Activated naive CD8-positive, alpha-beta T cell treated with anti-CD3 and anti-CD28 coated beads, Interleukin-2, amount 10 ng/mL, durations not matched to agents 7 days and 5 days (primary cell): ENCODE measurements at regions not wholly inside any gene's neighbourhood (a gene's known extent, or its start where the extent isn't known, plus 50 kb on each side); places are given as distances from the start of the nearest gene placed in this dataset.

Experiments
- ATAC-seq: fragments of 150-1000 bp; cut with Tn5 transposase; one replicate; pipeline ENCODE4 v1.10.0; 2021; ENCODE audit warnings: low read depth, moderate library complexity
- POLR2A ChIA-PET: fragments of 350-600 bp; sonication (Branson Sonifier 250); formaldehyde crosslinking; loops from one replicate; lab custom pipeline; 2021; ENCODE audit warnings: antibody characterized with exemption; lab: Charles Lee
- DNase-seq: peaks from one replicate; pipeline ENCODE4 v3.0.0; 2021
- H3K27ac Mint-ChIP-seq: one replicate; pipeline ENCODE4 v1.8.0; 2022; ENCODE audit warnings: mild to moderate bottlenecking, mixed read lengths
- H3K27me3 Mint-ChIP-seq: one replicate; pipeline ENCODE4 v1.8.0; 2022; ENCODE audit warnings: mild to moderate bottlenecking, moderate library complexity, mixed read lengths
- H3K36me3 Mint-ChIP-seq: one replicate; pipeline ENCODE4 v1.8.0; 2021; ENCODE audit warnings: mild to moderate bottlenecking, mixed read lengths
- H3K4me1 Mint-ChIP-seq: one replicate; pipeline ENCODE4 v1.8.0; 2021; ENCODE audit warnings: mixed read lengths
- H3K4me3 Mint-ChIP-seq: one replicate; pipeline ENCODE4 v1.8.0; 2022; ENCODE audit warnings: mild to moderate bottlenecking, moderate library complexity, mixed read lengths
- H3K9me3 Mint-ChIP-seq: one replicate; pipeline ENCODE4 v1.8.0; 2021; ENCODE audit warnings: mixed read lengths

GRCh38 chr9:87278971-87279733 is 218.5 kb upstream of the DAPK1 start:
- Mint-ChIP-seq H3K4me1 (no peaks in the 10 kb centered on the region), H3K36me3 (no peaks in the 10 kb centered on the region), H3K27ac (no peak overlapping the region), H3K27me3 (peaks cover 4% of the 10 kb centered on the region), H3K4me3 (no peak overlapping the region), H3K9me3 (peaks cover 2% of the 10 kb centered on the region)
- ATAC-seq (no peak), DNase-seq (no peak)
- POLR2A ChIA-PET, result no interaction called here

- H3K9me3 Mint-ChIP-seq, result peaks cover 2% of the 10 kb centered on the region
- DNase-seq, result no peak
- H3K27me3 Mint-ChIP-seq, result peaks cover 4% of the 10 kb centered on the region
- H3K4me3 Mint-ChIP-seq, result no peak overlapping the region
- ATAC-seq, result no peak
- H3K36me3 Mint-ChIP-seq, result no peaks in the 10 kb centered on the region
- H3K27ac Mint-ChIP-seq, result no peak overlapping the region
- no peaks in the 10 kb centered on the region for H3K4me1 Mint-ChIP-seq
- POLR2A ChIA-PET, result no interaction called here
Measured at GRCh38 chr9:87280421-87280820, 217.2 kb upstream of the DAPK1 start.

GRCh38 chr9:87282538-87282937 is 215.1 kb upstream of the DAPK1 start:
- H3K4me1 Mint-ChIP-seq, result no peaks in the 10 kb centered on the region
- H3K27me3 Mint-ChIP-seq, result peaks cover 8% of the 10 kb centered on the region
- no peak for DNase-seq
- POLR2A ChIA-PET, result no interaction called here
- H3K36me3 Mint-ChIP-seq, result no peaks in the 10 kb centered on the region
- no peak overlapping the region for H3K4me3 Mint-ChIP-seq
- peaks cover 2% of the 10 kb centered on the region for H3K9me3 Mint-ChIP-seq
- no peak for ATAC-seq
- no peak overlapping the region for H3K27ac Mint-ChIP-seq

- Mint-ChIP-seq H3K27ac (no peak overlapping the region), H3K4me1 (no peaks in the 10 kb centered on the region), H3K36me3 (no peaks in the 10 kb centered on the region), H3K27me3 (peaks cover 10% of the 10 kb centered on the region), H3K9me3 (peaks cover 2% of the 10 kb centered on the region), H3K4me3 (no peak overlapping the region)
- ATAC-seq, result no peak
- DNase-seq, result no peak
- POLR2A ChIA-PET, result no interaction called here
Measured at GRCh38 chr9:87283585-87283984, 214.1 kb upstream of the DAPK1 start.

- POLR2A ChIA-PET, result no interaction called here
- DNase-seq, result no peak
Measured at GRCh38 chr9:87285183-87285850, 212.3 kb upstream of the DAPK1 start.

GRCh38 chr9:87286506-87286905 is 211.2 kb upstream of the DAPK1 start:
- no peak overlapping the region for H3K27ac Mint-ChIP-seq
- POLR2A ChIA-PET, result no interaction called here

More at GRCh38 chr9:87285183-87285850, 212.3 kb upstream of the DAPK1 start:
- H3K4me1 Mint-ChIP-seq, result no peaks in the 10 kb centered on the region
- no peak for ATAC-seq
- H3K9me3 Mint-ChIP-seq, result peaks cover 2% of the 10 kb centered on the region
- H3K36me3 Mint-ChIP-seq, result no peaks in the 10 kb centered on the region
- H3K27me3 Mint-ChIP-seq, result peaks cover 10% of the 10 kb centered on the region
- H3K4me3 Mint-ChIP-seq, result no peak overlapping the region
- no peak overlapping the region for H3K27ac Mint-ChIP-seq

GRCh38 chr9:87290241-87291052 is 207.2 kb upstream of the DAPK1 start:
- H3K27ac Mint-ChIP-seq, result no peak overlapping the region
- no peak for DNase-seq
- H3K9me3 Mint-ChIP-seq, result no peaks in the 10 kb centered on the region
- no peak overlapping the region for H3K4me3 Mint-ChIP-seq
- H3K4me1 Mint-ChIP-seq, result no peaks in the 10 kb centered on the region
- POLR2A ChIA-PET, result no interaction called here
- no peak for ATAC-seq
- no peaks in the 10 kb centered on the region for H3K36me3 Mint-ChIP-seq
- H3K27me3 Mint-ChIP-seq, result peaks cover 5% of the 10 kb centered on the region

More at GRCh38 chr9:87286506-87286905, 211.2 kb upstream of the DAPK1 start:
- Mint-ChIP-seq H3K4me1 (no peaks in the 10 kb centered on the region), H3K4me3 (no peak overlapping the region), H3K36me3 (no peaks in the 10 kb centered on the region), H3K9me3 (peaks cover 2% of the 10 kb centered on the region), H3K27me3 (peaks cover 10% of the 10 kb centered on the region)
- ATAC-seq (no peak), DNase-seq (no peak)

- Mint-ChIP-seq H3K4me1 (no peaks in the 10 kb centered on the region), H3K27me3 (peaks cover 2% of the 10 kb centered on the region), H3K36me3 (no peaks in the 10 kb centered on the region), H3K4me3 (no peak overlapping the region), H3K9me3 (no peaks in the 10 kb centered on the region), H3K27ac (no peak overlapping the region)
- POLR2A ChIA-PET, result no interaction called here
- DNase-seq, result no peak
- ATAC-seq, result no peak
Measured at GRCh38 chr9:87292449-87293191, 205.0 kb upstream of the DAPK1 start.

- no peaks in the 10 kb centered on the region for H3K36me3 Mint-ChIP-seq
- no peaks in the 10 kb centered on the region for H3K4me1 Mint-ChIP-seq
- H3K4me3 Mint-ChIP-seq, result no peak overlapping the region
- H3K27ac Mint-ChIP-seq, result no peak overlapping the region
- POLR2A ChIA-PET, result no interaction called here
- H3K9me3 Mint-ChIP-seq, result no peaks in the 10 kb centered on the region
- no peak for ATAC-seq
- DNase-seq, result no peak
- no peaks in the 10 kb centered on the region for H3K27me3 Mint-ChIP-seq
Measured at GRCh38 chr9:87294126-87294525, 203.5 kb upstream of the DAPK1 start.

GRCh38 chr9:87300915-87301314 is 196.8 kb upstream of the DAPK1 start:
- H3K4me1 Mint-ChIP-seq, result no peaks in the 10 kb centered on the region
- no peak for ATAC-seq
- H3K27ac Mint-ChIP-seq, result no peak overlapping the region
- peaks cover 2% of the 10 kb centered on the region for H3K27me3 Mint-ChIP-seq
- DNase-seq, result no peak
- no peak overlapping the region for H3K4me3 Mint-ChIP-seq
- H3K9me3 Mint-ChIP-seq, result no peaks in the 10 kb centered on the region
- H3K36me3 Mint-ChIP-seq, result no peaks in the 10 kb centered on the region
- POLR2A ChIA-PET, result no interaction called here

GRCh38 chr9:87301371-87301770 is 196.3 kb upstream of the DAPK1 start:
- DNase-seq, result no peak
- Mint-ChIP-seq H3K9me3 (no peaks in the 10 kb centered on the region), H3K4me3 (no peak overlapping the region), H3K27me3 (peaks cover 2% of the 10 kb centered on the region), H3K36me3 (no peaks in the 10 kb centered on the region), H3K27ac (no peak overlapping the region), H3K4me1 (no peaks in the 10 kb centered on the region)
- ATAC-seq, result no peak
- POLR2A ChIA-PET, result no interaction called here

- ATAC-seq, result no peak
- H3K27ac Mint-ChIP-seq, result no peak overlapping the region
- H3K36me3 Mint-ChIP-seq, result no peaks in the 10 kb centered on the region
Measured at GRCh38 chr9:87305151-87305550, 192.5 kb upstream of the DAPK1 start.

GRCh38 chr9:87306006-87306405 is 191.7 kb upstream of the DAPK1 start:
- no peak for ATAC-seq
- Mint-ChIP-seq H3K9me3 (no peaks in the 10 kb centered on the region), H3K27ac (no peak overlapping the region), H3K4me3 (no peak overlapping the region), H3K36me3 (no peaks in the 10 kb centered on the region), H3K4me1 (no peaks in the 10 kb centered on the region), H3K27me3 (no peaks in the 10 kb centered on the region)
- DNase-seq, result no peak
- POLR2A ChIA-PET, result no interaction called here

More at GRCh38 chr9:87305151-87305550, 192.5 kb upstream of the DAPK1 start:
- H3K9me3 Mint-ChIP-seq, result no peaks in the 10 kb centered on the region
- no peak for DNase-seq
- no peak overlapping the region for H3K4me3 Mint-ChIP-seq
- POLR2A ChIA-PET, result no interaction called here
- peaks cover under 1% of the 10 kb centered on the region for H3K27me3 Mint-ChIP-seq
- H3K4me1 Mint-ChIP-seq, result no peaks in the 10 kb centered on the region
